ENCODE measurements at regions not wholly inside any gene's neighbourhood (a gene's known extent, or its start where the extent isn't known, plus 50 kb on each side); places are given as distances from the start of the nearest gene placed in this dataset.

- WGBS, 2 donors, result 95 to 100% methylated on average over 1 of the region's 1 CpG
- DNase-seq (no peak), ATAC-seq (ENCODE audit: low FRiP score in 2 of 2) (no peak)
- Histone ChIP-seq H3K4me3 (no peak overlapping the region), H3K27me3 (no peaks in the 10 kb centered on the region), H3K9me3 (no peaks in the 10 kb centered on the region), H3K27ac (no peak overlapping the region), H3K36me3 (no peaks in the 10 kb centered on the region), H3K4me1 (no peaks in the 10 kb centered on the region)
- TF ChIP-seq EP300 (IDR thresholded peaks at IDR 0.05), result no peak
- TF ChIP-seq, protein P1, sequence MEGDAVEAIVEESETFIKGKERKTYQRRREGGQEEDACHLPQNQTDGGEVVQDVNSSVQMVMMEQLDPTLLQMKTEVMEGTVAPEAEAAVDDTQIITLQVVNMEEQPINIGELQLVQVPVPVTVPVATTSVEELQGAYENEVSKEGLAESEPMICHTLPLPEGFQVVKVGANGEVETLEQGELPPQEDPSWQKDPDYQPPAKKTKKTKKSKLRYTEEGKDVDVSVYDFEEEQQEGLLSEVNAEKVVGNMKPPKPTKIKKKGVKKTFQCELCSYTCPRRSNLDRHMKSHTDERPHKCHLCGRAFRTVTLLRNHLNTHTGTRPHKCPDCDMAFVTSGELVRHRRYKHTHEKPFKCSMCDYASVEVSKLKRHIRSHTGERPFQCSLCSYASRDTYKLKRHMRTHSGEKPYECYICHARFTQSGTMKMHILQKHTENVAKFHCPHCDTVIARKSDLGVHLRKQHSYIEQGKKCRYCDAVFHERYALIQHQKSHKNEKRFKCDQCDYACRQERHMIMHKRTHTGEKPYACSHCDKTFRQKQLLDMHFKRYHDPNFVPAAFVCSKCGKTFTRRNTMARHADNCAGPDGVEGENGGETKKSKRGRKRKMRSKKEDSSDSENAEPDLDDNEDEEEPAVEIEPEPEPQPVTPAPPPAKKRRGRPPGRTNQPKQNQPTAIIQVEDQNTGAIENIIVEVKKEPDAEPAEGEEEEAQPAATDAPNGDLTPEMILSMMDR (IDR thresholded peaks at IDR 0.05), result no peak
- no peak for TF ChIP-seq POLR2AphosphoS5 (IDR thresholded peaks at IDR 0.05)
- TF ChIP-seq POLR2A (IDR thresholded peaks at IDR 0.05), result no peak
Observed at GRCh38 chr4:95714571-95714970, 125.3 kb upstream of the PDHA2 start.

DNA sequence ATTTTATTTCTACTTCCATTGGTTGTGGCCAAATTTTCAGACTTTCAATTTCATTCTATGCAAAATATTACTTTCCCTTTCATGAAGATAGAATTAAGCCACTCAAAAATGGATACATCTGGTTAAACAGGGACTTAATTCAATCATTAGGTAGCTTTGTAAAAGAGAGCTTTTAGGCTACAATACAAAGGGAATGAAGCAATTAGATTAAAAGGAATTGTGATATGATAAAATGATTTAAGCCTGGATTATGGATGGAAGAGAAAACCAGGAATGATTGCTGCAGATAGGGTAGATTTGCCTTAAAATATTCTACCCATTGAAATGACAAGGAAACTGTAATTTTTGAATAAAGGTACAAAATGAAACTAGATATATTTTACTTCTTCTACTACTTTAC is 134.6 kb upstream of the PDHA2 start:
- Histone ChIP-seq H3K9me3 (peaks cover 0 to 4% (median 0%) of the 10 kb centered on the region in 4 donors), H3K4me1 (no peaks in the 10 kb centered on the region), H3K27me3 (no peaks in the 10 kb centered on the region), H3K4me3 (no peak overlapping the region), H3K27ac (no peak overlapping the region), H3K36me3 (no peaks in the 10 kb centered on the region)
- DNase-seq, result no peak
- no peak for ATAC-seq (ENCODE audit: low FRiP score in 2 of 2)
- TF ChIP-seq POLR2AphosphoS5 (IDR thresholded peaks at IDR 0.05), result no peak
- TF ChIP-seq EP300 (IDR thresholded peaks at IDR 0.05), result no peak
- TF ChIP-seq, protein P1 (IDR thresholded peaks at IDR 0.05), result no peak
- no peak for TF ChIP-seq POLR2A (IDR thresholded peaks at IDR 0.05)

GRCh38 chr4:95701500-95702170 is 138.3 kb upstream of the PDHA2 start:
- Histone ChIP-seq H3K9me3 (peaks cover 0 to 4% (median 0%) of the 10 kb centered on the region in 4 donors), H3K4me1 (no peaks in the 10 kb centered on the region), H3K36me3 (no peaks in the 10 kb centered on the region), H3K27ac (no peak overlapping the region), H3K27me3 (no peaks in the 10 kb centered on the region), H3K4me3 (no peak overlapping the region)
- WGBS, 2 donors, result 57 to 69% methylated on average over 5 of the region's 5 CpGs
- TF ChIP-seq POLR2AphosphoS5 (IDR thresholded peaks at IDR 0.05) (no peak), POLR2A (IDR thresholded peaks at IDR 0.05) (no peak), EP300 (IDR thresholded peaks at IDR 0.05) (no peak)
- TF ChIP-seq, protein P1 (IDR thresholded peaks at IDR 0.05), result no peak
- DNase-seq (no peak), ATAC-seq (ENCODE audit: low FRiP score in 2 of 2) (peak in 1 of 2 donors; percentile 76)

DNA sequence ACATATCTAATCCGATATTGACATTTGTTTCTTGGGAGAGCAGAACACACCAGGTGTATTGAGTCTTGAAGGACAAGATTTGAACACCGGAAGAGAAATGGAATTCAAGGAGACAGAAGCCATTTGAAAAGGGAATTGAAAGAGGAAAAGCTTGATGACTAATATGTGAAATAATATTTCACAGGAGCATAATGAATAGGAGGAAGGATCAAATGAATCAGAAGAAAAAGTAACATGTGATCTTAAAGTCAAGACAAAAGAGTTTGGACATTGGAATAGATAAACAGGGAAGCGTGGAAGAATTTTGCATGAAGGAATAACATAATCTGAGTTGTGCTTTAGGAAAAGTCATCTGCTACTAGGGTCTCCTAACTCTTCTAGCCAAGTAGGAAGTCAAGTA is 145.5 kb upstream of the PDHA2 start:
- Histone ChIP-seq H3K4me3 (no peak overlapping the region), H3K27me3 (no peaks in the 10 kb centered on the region), H3K4me1 (no peaks in the 10 kb centered on the region), H3K9me3 (no peaks in the 10 kb centered on the region), H3K27ac (no peak overlapping the region), H3K36me3 (no peaks in the 10 kb centered on the region)
- 84 to 88% methylated on average over 3 of the region's 3 CpGs for WGBS, 2 donors
- DNase-seq, result no peak
- ATAC-seq (ENCODE audit: low FRiP score in 2 of 2), result no peak
- no peak for TF ChIP-seq POLR2A (IDR thresholded peaks at IDR 0.05)
- no peak for TF ChIP-seq POLR2AphosphoS5 (IDR thresholded peaks at IDR 0.05)
- no peak for TF ChIP-seq EP300 (IDR thresholded peaks at IDR 0.05)
- TF ChIP-seq, protein P1 (IDR thresholded peaks at IDR 0.05), result no peak

DNA sequence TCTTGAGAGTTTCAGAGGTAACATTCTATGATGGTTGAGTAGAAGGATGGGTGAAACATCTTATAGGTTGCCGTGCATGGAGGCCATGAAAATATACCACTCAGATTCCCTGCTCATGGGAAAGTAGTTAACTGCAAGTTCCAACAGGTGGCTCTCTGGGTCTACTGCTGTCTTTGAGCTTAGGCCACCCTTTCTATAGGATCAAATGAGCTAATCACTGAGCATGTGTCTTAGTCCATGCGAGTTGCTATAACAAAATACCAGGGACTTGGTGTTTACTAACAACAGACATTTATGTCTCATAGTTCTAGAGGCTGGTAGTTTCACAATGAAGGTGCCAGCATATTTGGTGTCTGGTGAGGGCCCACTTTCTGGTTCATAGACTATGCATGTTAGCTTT is 144.8 kb upstream of the UNC5C start:
- WGBS, 2 donors, result 45 to 63% methylated on average over 2 of the region's 2 CpGs
- ATAC-seq (ENCODE audit: low FRiP score in 2 of 2), result no peak

More for the DNA sequence above, 144.8 kb upstream of the UNC5C start:
- H3K4me1 ChIP-seq, result no peaks in the 10 kb centered on the region
- H3K9me3 ChIP-seq, result no peaks in the 10 kb centered on the region
- no peak overlapping the region for H3K27ac ChIP-seq
- H3K4me3 ChIP-seq, result no peak overlapping the region
- DNase-seq, result no peak
- no peaks in the 10 kb centered on the region for H3K36me3 ChIP-seq
- no peaks in the 10 kb centered on the region for H3K27me3 ChIP-seq
- TF ChIP-seq POLR2AphosphoS5 (IDR thresholded peaks at IDR 0.05) (no peak), POLR2A (IDR thresholded peaks at IDR 0.05) (no peak), EP300 (IDR thresholded peaks at IDR 0.05) (no peak)
- TF ChIP-seq, protein P1 (IDR thresholded peaks at IDR 0.05), result no peak
